SKM-1 (cell line): ENCODE measurements at regions not wholly inside any gene's neighbourhood (a gene's known extent, or its start where the extent isn't known, plus 50 kb on each side); places are given as distances from the start of the nearest gene placed in this dataset.

Experiments
- DNase-seq: peaks from one replicate; lab custom pipeline; 2025; ENCODE audit not compliant: unreplicated experiment; lab: John Stamatoyannopoulos, UW

GRCh38 chr2:138959031-138959430 is 178.8 kb upstream of the NXPH2 start:
- no peak for DNase-seq

- no peak for DNase-seq
Measured at GRCh38 chr2:138956116-138956515, 175.9 kb upstream of the NXPH2 start.

- no peak for DNase-seq
Measured at GRCh38 chr2:138950486-138950885, 170.3 kb upstream of the NXPH2 start.

- DNase-seq: no peak
Measured at GRCh38 chr2:138949517-138949916, 169.3 kb upstream of the NXPH2 start.

GRCh38 chr2:138948070-138948539 is 167.9 kb upstream of the NXPH2 start:
- DNase-seq: no peak

- DNase-seq: no peak
Measured at GRCh38 chr2:138943470-138943869, 163.3 kb upstream of the NXPH2 start.

- no peak for DNase-seq
Measured at GRCh38 chr2:138942466-138942865, 162.3 kb upstream of the NXPH2 start.

GRCh38 chr2:138931284-138932256 is 151.4 kb upstream of the NXPH2 start:
- no peak for DNase-seq

GRCh38 chr2:138930571-138930970 is 150.4 kb upstream of the NXPH2 start:
- DNase-seq: no peak

- DNase-seq: no peak
Measured at GRCh38 chr2:138928374-138929021, 148.3 kb upstream of the NXPH2 start.

- DNase-seq: no peak
Measured at GRCh38 chr2:138922973-138923563, 142.9 kb upstream of the NXPH2 start.

- no peak for DNase-seq
Measured at GRCh38 chr2:138919120-138919747, 139.0 kb upstream of the NXPH2 start.

- DNase-seq: no peak
Measured at GRCh38 chr2:138910427-138910826, 130.2 kb upstream of the NXPH2 start.

GRCh38 chr2:138906549-138906948 is 126.4 kb upstream of the NXPH2 start:
- DNase-seq: no peak

GRCh38 chr2:138902239-138902871 is 122.2 kb upstream of the NXPH2 start:
- no peak for DNase-seq

- no peak for DNase-seq
Measured at GRCh38 chr2:138901530-138901929, 121.3 kb upstream of the NXPH2 start.

- no peak for DNase-seq
Measured at GRCh38 chr2:138898855-138899254, 118.7 kb upstream of the NXPH2 start.

GRCh38 chr2:138897274-138897673 is 117.1 kb upstream of the NXPH2 start:
- DNase-seq: no peak

- DNase-seq: no peak
Measured at GRCh38 chr2:138893746-138894145, 113.6 kb upstream of the NXPH2 start.

- no peak for DNase-seq
Measured at GRCh38 chr2:138881126-138881525, 100.9 kb upstream of the NXPH2 start.

- no peak for DNase-seq
Measured at GRCh38 chr2:138879931-138880330, 99.7 kb upstream of the NXPH2 start.
